ENCODE measurements at regions not wholly inside any gene's neighbourhood (a gene's known extent, or its start where the extent isn't known, plus 50 kb on each side); places are given as distances from the start of the nearest gene placed in this dataset.
A peak's percentile ranks its signal among the peaks of the same experiment; 100 is the strongest.

- Histone ChIP-seq H3K79me2 (ENCODE audit: insufficient read depth, low read depth, low read length) (no peaks in the 10 kb centered on the region; the same call in 1 of the 2 replicates), H3K9me2 (ENCODE audit: insufficient read depth, low read length) (no peaks in the 10 kb centered on the region), H3K4me3 (ENCODE audit: low read depth, low read length, poor library complexity, severe bottlenecking) (no peak overlapping the region), H3K4me1 (ENCODE audit: insufficient read depth, low read length, poor library complexity, severe bottlenecking) (peaks cover 13% of the 10 kb centered on the region), H3K27ac (ENCODE audit: low read depth, low read length, poor library complexity, severe bottlenecking) (no peak overlapping the region), H3K9me3 (ENCODE audit: low read length) (no peaks in the 10 kb centered on the region), H3K36me3 (ENCODE audit: insufficient read depth, low read length) (peaks cover 27% of the 10 kb centered on the region), H4K20me1 (ENCODE audit: insufficient read depth, low read length) (0 out of 2 replicates have a peak, but pooled peaks cover 4% of the 10 kb centered on the region), H3K4me2 (ENCODE audit: low read length) (no peak overlapping the region), H2AFZ (ENCODE audit: low read length) (no peak overlapping the region)
- CTCF ChIA-PET (ENCODE audit: unreplicated experiment): interaction anchor here (1.5 kb wide), 1 partner anchor 15 kb away, joined by 3 read pairs; no protein-coding TSS in a partner anchor
- no TSS peak for BruUV-seq (replicated peaks)
- DNase-seq (ENCODE audit: low spot score): peak; percentile 31
- intact Hi-C loops (cut with micrococcal nuclease; ENCODE audit: unreplicated experiment): loop anchor here (5.0 kb wide), 1 partner anchor 147 kb away; no protein-coding TSS in a partner anchor
- peak; percentile 74 for TF ChIP-seq CTCF (conservative IDR thresholded peaks at IDR 0.05; ENCODE audit: low read length)
- TF ChIP-seq EZH2phosphoT487 (IDR thresholded peaks at IDR 0.05; ENCODE audit: borderline replicate concordance, low read depth, low read length): no peak
- POLR2A ChIA-PET: no interaction called here
These were observed 88.0 kb upstream of the AK4 start for GRCh38 chr1:65059930-65060538.

DNA sequence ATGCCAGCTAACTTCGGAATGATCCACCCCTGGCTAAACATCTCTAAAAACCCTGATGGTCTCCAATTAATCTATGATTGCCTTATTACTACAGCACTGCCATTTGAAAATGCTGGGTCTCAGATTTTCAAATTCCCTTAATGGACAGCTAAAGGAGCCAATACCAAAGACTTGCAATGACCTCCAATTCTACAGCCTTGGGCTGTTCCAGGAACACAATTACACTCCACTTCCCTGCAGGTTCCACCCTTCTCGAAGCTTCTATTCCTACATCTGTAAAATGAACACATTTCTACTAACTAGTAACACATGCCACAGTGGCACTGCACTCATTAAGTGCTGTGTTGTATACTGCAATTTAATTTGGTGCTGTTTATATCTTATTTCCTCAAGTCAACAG, 85.7 kb upstream of the AK4 start:
- H3K4me1 ChIP-seq (ENCODE audit: insufficient read depth, low read length, poor library complexity, severe bottlenecking): peaks cover 22% of the 10 kb centered on the region
- DNase-seq (ENCODE audit: low spot score): no peak

More for the DNA sequence above, 85.7 kb upstream of the AK4 start:
- TF ChIP-seq CTCF (conservative IDR thresholded peaks at IDR 0.05; ENCODE audit: low read length) (no peak), EZH2phosphoT487 (IDR thresholded peaks at IDR 0.05; ENCODE audit: borderline replicate concordance, low read depth, low read length) (no peak)
- Histone ChIP-seq H3K27ac (ENCODE audit: low read depth, low read length, poor library complexity, severe bottlenecking) (no peak overlapping the region), H2AFZ (ENCODE audit: low read length) (no peak overlapping the region), H3K4me3 (ENCODE audit: low read depth, low read length, poor library complexity, severe bottlenecking) (no peak overlapping the region), H3K79me2 (ENCODE audit: insufficient read depth, low read depth, low read length) (no peaks in the 10 kb centered on the region; the same call in 1 of the 2 replicates), H3K9me2 (ENCODE audit: insufficient read depth, low read length) (no peaks in the 10 kb centered on the region), H4K20me1 (ENCODE audit: insufficient read depth, low read length) (0 out of 2 replicates have a peak, but pooled peaks cover 4% of the 10 kb centered on the region), H3K4me2 (ENCODE audit: low read length) (no peak overlapping the region), H3K9me3 (ENCODE audit: low read length) (no peaks in the 10 kb centered on the region), H3K36me3 (ENCODE audit: insufficient read depth, low read length) (peaks cover 8% of the 10 kb centered on the region)
- ChIA-PET POLR2A (interaction anchor here (1.1 kb wide), 1 partner anchor 17 kb away, joined by 3 read pairs; no protein-coding TSS in a partner anchor), CTCF (ENCODE audit: unreplicated experiment) (interaction anchor here (1.0 kb wide), 1 partner anchor 18 kb away, joined by 3 read pairs; no protein-coding TSS in a partner anchor)
- intact Hi-C loops (cut with micrococcal nuclease; ENCODE audit: unreplicated experiment): loop anchor here (5.0 kb wide), 1 partner anchor 145 kb away; no protein-coding TSS in a partner anchor
- BruUV-seq (replicated peaks): TSS peak; percentile 15
